Neural cell (in vitro differentiated cells): ENCODE measurements at regions not wholly inside any gene's neighbourhood (a gene's known extent, or its start where the extent isn't known, plus 50 kb on each side); places are given as distances from the start of the nearest gene placed in this dataset.

Experiments used
- H2AFZ ChIP-seq: fragments of 200-600, 300-800 bp; sonication (generic), shearing (Covaris generic); 2 replicates; pipeline ENCODE4 v1.6.0; 2014; ENCODE audit warnings: low read depth, mild to moderate bottlenecking, antibody characterized with exemption, low read length, moderate library complexity
- H3F3A ChIP-seq: fragments of 200-600 bp; shearing (Covaris generic); 2 replicates; pipeline ENCODE4 v1.6.1; 2016; ENCODE audit warnings: mild to moderate bottlenecking, moderate library complexity, mixed read lengths, antibody characterized with exemption, low read length; ENCODE audit not compliant: insufficient read depth, poor library complexity, severe bottlenecking
- H3K27ac ChIP-seq: fragments of 200-600, 300-800 bp; sonication (generic), shearing (Covaris generic); 2 replicates; pipeline ENCODE4 v1.5.1; 2014; ENCODE audit warnings: mild to moderate bottlenecking, low read length, moderate library complexity
- H3K27me3 ChIP-seq: fragments of 300-800, 200-600 bp; sonication (generic), shearing (Covaris generic); 2 replicates; pipeline ENCODE4 v1.6.0; 2014; ENCODE audit warnings: mild to moderate bottlenecking, low read depth, low read length, moderate library complexity; ENCODE audit not compliant: insufficient read depth
- H3K36me3 ChIP-seq: fragments of 300-800, 200-600 bp; sonication (generic), shearing (Covaris generic); 2 replicates; pipeline ENCODE4 v1.5.1; 2014; ENCODE audit warnings: mild to moderate bottlenecking, antibody characterized with exemption, low read length, moderate library complexity; ENCODE audit not compliant: insufficient read depth
- H3K4me2 ChIP-seq: fragments of 300-800, 200-600 bp; sonication (generic), shearing (Covaris generic); 2 replicates; pipeline ENCODE4 v1.6.0; 2014; ENCODE audit warnings: mild to moderate bottlenecking, low read length
- H3K4me3 ChIP-seq: fragments of 300-800, 200-600 bp; sonication (generic), shearing (Covaris generic); 2 replicates; pipeline ENCODE4 v1.5.1; 2014; ENCODE audit warnings: mild to moderate bottlenecking, low read length, moderate library complexity
- H3K79me2 ChIP-seq: fragments of 200-600 bp; shearing (Covaris generic); replicated peaks from 2 replicates; pipeline ENCODE4 v1.6.0; 2014; ENCODE audit warnings: mild to moderate bottlenecking, low read length, moderate library complexity; ENCODE audit not compliant: insufficient read depth
- H3K9ac ChIP-seq: fragments of 300-800, 200-600 bp; sonication (generic), shearing (Covaris generic); 2 replicates; pipeline ENCODE4 v1.6.1; 2016; ENCODE audit warnings: mild to moderate bottlenecking, low read length, mixed read lengths
- H3K9me2 ChIP-seq: fragments of 200-600 bp; shearing (Covaris generic); 2 replicates; pipeline ENCODE4 v1.6.1; 2016; ENCODE audit warnings: mild to moderate bottlenecking, low read length, mixed read lengths; ENCODE audit not compliant: insufficient read depth
- H3K9me3 ChIP-seq: fragments of 200-600, 300-800 bp; sonication (generic), shearing (Covaris generic); 2 replicates; pipeline ENCODE4 v1.6.1; 2016; ENCODE audit warnings: mild to moderate bottlenecking, mixed run types, low read length, moderate library complexity, mixed read lengths
- H4K20me1 ChIP-seq: fragments of 200-600 bp; shearing (Covaris generic); 2 replicates; pipeline ENCODE4 v1.6.1; 2016; ENCODE audit warnings: mild to moderate bottlenecking, mixed run types; ENCODE audit not compliant: insufficient read depth
- EP300 ChIP-seq: fragments of 450-650 bp; conservative IDR thresholded peaks from 2 replicates; pipeline ENCODE4 v1.6.1; 2014; ENCODE audit warnings: antibody characterized with exemption, mild to moderate bottlenecking, moderate library complexity; ENCODE audit not compliant: poor library complexity, severe bottlenecking
- EZH2 ChIP-seq: fragments of 200-600, 300-800 bp; shearing (Covaris generic), sonication (generic); IDR thresholded peaks from 2 replicates; pipeline ENCODE4 v1.6.1; 2014; ENCODE audit warnings: antibody characterized with exemption, low read length, borderline replicate concordance, mild to moderate bottlenecking; ENCODE audit not compliant: insufficient read depth, poor library complexity, severe bottlenecking
- MXI1 ChIP-seq: fragments of 450-650 bp; conservative IDR thresholded peaks from 2 replicates; pipeline ENCODE4 v1.6.1; 2014; ENCODE audit warnings: antibody characterized with exemption, mild to moderate bottlenecking; ENCODE audit not compliant: poor library complexity, severe bottlenecking
- POLR2AphosphoS5 ChIP-seq: IDR thresholded peaks from 2 replicates; pipeline ENCODE4 v1.6.1; 2012
- RAD21 ChIP-seq: fragments of 450-650 bp; conservative IDR thresholded peaks from 2 replicates; pipeline ENCODE4 v1.6.1; 2014; ENCODE audit warnings: antibody characterized with exemption, mild to moderate bottlenecking, moderate library complexity
- SMC3 ChIP-seq: fragments of 450-650 bp; conservative IDR thresholded peaks from 2 replicates; pipeline ENCODE4 v1.6.1; 2014; ENCODE audit warnings: antibody characterized with exemption, mild to moderate bottlenecking, moderate library complexity; ENCODE audit not compliant: poor library complexity
- TAF1 ChIP-seq: IDR thresholded peaks from 2 replicates; pipeline ENCODE4 v1.6.1; 2012; ENCODE audit warnings: low read depth
- TF ChIP-seq, protein P1 (sequence below): fragments of 450-650 bp; IDR thresholded peaks from 2 replicates; pipeline ENCODE4 v1.5.1; 2014; ENCODE audit warnings: antibody characterized with exemption, mild to moderate bottlenecking, moderate library complexity; ENCODE audit not compliant: poor library complexity, severe bottlenecking
- TF ChIP-seq, protein P2 (sequence below): IDR thresholded peaks from 2 replicates; pipeline ENCODE4 v1.6.1; 2012; ENCODE audit warnings: borderline replicate concordance

DNA sequence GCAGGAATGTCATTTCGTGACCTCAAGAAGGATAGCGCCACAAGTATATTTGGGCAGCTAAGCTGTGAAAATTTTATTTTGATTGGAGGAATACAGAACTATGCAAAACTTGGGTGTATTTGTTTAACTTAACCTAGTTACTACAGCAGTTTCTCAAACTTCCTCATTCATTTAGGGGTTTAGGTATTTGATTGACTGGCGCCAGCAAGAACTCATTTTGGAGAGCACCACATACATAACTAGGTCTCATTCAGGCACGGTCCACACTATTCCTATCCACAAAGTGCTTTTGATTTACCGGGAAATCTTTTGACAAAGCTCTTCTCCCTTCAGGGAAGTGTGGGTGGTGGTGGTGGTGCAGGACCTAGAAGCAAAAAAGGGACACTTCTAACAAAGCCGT is 155.1 kb upstream of the NRIP1 start:
- Histone ChIP-seq H3K36me3 (no peaks in the 10 kb centered on the region), H3K9me3 (no peaks in the 10 kb centered on the region), H2AFZ (no peak overlapping the region), H3F3A (no peaks in the 10 kb centered on the region), H4K20me1 (no peaks in the 10 kb centered on the region), H3K27me3 (no peaks in the 10 kb centered on the region), H3K9me2 (no peaks in the 10 kb centered on the region), H3K4me3 (no peak overlapping the region), H3K79me2 (no peaks in the 10 kb centered on the region), H3K9ac (no peak overlapping the region), H3K27ac (no peak overlapping the region), H3K4me2 (no peak overlapping the region)
- TF ChIP-seq, protein P1, sequence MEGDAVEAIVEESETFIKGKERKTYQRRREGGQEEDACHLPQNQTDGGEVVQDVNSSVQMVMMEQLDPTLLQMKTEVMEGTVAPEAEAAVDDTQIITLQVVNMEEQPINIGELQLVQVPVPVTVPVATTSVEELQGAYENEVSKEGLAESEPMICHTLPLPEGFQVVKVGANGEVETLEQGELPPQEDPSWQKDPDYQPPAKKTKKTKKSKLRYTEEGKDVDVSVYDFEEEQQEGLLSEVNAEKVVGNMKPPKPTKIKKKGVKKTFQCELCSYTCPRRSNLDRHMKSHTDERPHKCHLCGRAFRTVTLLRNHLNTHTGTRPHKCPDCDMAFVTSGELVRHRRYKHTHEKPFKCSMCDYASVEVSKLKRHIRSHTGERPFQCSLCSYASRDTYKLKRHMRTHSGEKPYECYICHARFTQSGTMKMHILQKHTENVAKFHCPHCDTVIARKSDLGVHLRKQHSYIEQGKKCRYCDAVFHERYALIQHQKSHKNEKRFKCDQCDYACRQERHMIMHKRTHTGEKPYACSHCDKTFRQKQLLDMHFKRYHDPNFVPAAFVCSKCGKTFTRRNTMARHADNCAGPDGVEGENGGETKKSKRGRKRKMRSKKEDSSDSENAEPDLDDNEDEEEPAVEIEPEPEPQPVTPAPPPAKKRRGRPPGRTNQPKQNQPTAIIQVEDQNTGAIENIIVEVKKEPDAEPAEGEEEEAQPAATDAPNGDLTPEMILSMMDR: no peak
- TF ChIP-seq TAF1: no peak
- TF ChIP-seq SMC3: no peak
- TF ChIP-seq MXI1: no peak
- no peak for TF ChIP-seq EZH2
- no peak for TF ChIP-seq POLR2AphosphoS5
- no peak for TF ChIP-seq RAD21
- TF ChIP-seq EP300: no peak
- TF ChIP-seq, protein P2, sequence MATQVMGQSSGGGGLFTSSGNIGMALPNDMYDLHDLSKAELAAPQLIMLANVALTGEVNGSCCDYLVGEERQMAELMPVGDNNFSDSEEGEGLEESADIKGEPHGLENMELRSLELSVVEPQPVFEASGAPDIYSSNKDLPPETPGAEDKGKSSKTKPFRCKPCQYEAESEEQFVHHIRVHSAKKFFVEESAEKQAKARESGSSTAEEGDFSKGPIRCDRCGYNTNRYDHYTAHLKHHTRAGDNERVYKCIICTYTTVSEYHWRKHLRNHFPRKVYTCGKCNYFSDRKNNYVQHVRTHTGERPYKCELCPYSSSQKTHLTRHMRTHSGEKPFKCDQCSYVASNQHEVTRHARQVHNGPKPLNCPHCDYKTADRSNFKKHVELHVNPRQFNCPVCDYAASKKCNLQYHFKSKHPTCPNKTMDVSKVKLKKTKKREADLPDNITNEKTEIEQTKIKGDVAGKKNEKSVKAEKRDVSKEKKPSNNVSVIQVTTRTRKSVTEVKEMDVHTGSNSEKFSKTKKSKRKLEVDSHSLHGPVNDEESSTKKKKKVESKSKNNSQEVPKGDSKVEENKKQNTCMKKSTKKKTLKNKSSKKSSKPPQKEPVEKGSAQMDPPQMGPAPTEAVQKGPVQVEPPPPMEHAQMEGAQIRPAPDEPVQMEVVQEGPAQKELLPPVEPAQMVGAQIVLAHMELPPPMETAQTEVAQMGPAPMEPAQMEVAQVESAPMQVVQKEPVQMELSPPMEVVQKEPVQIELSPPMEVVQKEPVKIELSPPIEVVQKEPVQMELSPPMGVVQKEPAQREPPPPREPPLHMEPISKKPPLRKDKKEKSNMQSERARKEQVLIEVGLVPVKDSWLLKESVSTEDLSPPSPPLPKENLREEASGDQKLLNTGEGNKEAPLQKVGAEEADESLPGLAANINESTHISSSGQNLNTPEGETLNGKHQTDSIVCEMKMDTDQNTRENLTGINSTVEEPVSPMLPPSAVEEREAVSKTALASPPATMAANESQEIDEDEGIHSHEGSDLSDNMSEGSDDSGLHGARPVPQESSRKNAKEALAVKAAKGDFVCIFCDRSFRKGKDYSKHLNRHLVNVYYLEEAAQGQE: no peak

DNA sequence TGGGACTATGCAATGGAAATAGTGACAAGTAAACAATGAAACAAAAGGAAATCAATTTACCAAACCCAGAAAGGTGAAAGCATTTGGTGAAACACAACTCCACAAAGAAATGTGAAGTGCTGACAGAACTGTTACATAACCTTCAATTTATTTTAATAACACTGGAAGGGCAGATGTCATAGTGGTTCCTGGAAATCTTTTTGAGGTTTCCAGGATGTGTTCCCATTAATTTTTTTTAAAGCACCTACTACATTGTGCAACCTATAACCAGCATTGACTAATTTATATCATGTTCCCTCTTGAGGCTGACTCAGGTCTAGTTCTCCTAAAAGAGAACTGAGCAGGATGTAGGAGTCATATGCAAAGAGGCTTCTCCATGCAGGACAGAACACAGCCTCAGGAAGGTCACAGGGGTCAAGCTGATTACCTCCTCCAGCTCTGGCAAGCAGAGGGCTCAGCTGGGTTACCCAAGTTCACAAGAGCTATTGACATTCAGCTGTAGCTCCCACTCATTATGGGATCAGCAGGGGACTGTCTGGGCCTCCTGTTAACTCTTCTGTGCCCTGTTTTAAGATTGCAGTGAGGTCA is 157.1 kb upstream of the NRIP1 start:
- Histone ChIP-seq H3K36me3 (no peaks in the 10 kb centered on the region), H4K20me1 (no peaks in the 10 kb centered on the region), H3K27ac (no peak overlapping the region), H3K4me2 (no peak overlapping the region), H2AFZ (no peak overlapping the region), H3F3A (no peaks in the 10 kb centered on the region), H3K9ac (no peak overlapping the region), H3K79me2 (no peaks in the 10 kb centered on the region), H3K9me2 (no peaks in the 10 kb centered on the region), H3K9me3 (no peaks in the 10 kb centered on the region), H3K4me3 (no peak overlapping the region), H3K27me3 (no peaks in the 10 kb centered on the region)
- TF ChIP-seq SMC3 (no peak), MXI1 (no peak), EZH2 (no peak), EP300 (no peak), RAD21 (no peak), TAF1 (no peak), POLR2AphosphoS5 (no peak)
- TF ChIP-seq, protein P2: no peak
- TF ChIP-seq, protein P1: no peak
